IMR-90 (cell line): ENCODE measurements at regions not wholly inside any gene's neighbourhood (a gene's known extent, or its start where the extent isn't known, plus 50 kb on each side); places are given as distances from the start of the nearest gene placed in this dataset.

ENCODE experiments used
- ATAC-seq: fragments of 200-7000 bp; cut with Tn5 transposase; 2 replicates; pipeline ENCODE4 v1.9.1; 2020; ENCODE audit warnings: low read depth, mild to moderate bottlenecking, moderate library complexity
- BruUV-seq: library from RNA; stranded (reverse); fragments of 400-500 nt; replicated peaks from 2 replicates; lab custom pipeline; 2021; lab: Mats Ljungman, UMichigan
- CTCF ChIA-PET: fragments of 300-600 bp; formaldehyde crosslinking; extraction: SDS; loops from one replicate; lab custom pipeline; 2021; ENCODE audit warnings: antibody characterized with exemption; lab: Yijun Ruan, JAX
- POLR2A ChIA-PET: fragments of 300-600 bp; sonication (Branson Sonifier 250); formaldehyde crosslinking; loops from one replicate; lab custom pipeline; 2022; ENCODE audit warnings: antibody characterized with exemption; ENCODE audit not compliant: unreplicated experiment; lab: Charles Lee
- DNase-seq: peaks from one replicate; pipeline ENCODE4 v3.0.0; 2013
- H2AFZ ChIP-seq: replicated peaks from 2 replicates; pipeline ENCODE3; 2013; ENCODE audit warnings: low read length, mild to moderate bottlenecking; ENCODE audit not compliant: poor library complexity
- H2AK5ac ChIP-seq: 2 replicates; pipeline ENCODE4 v1.6.1; 2013; ENCODE audit warnings: low read depth, low read length, inconsistent platforms
- H2AK9ac ChIP-seq: replicated peaks from 2 replicates; pipeline ENCODE3; 2013; ENCODE audit warnings: mild to moderate bottlenecking, low read depth, low read length, moderate library complexity; ENCODE audit not compliant: poor library complexity
- H2BK120ac ChIP-seq: 2 replicates; pipeline ENCODE4 v1.6.1; 2013; ENCODE audit warnings: low read depth, low read length, inconsistent platforms
- H2BK15ac ChIP-seq: 3 replicates; pipeline ENCODE4 v1.6.1; 2013; ENCODE audit warnings: low read depth, low read length, inconsistent platforms
- H2BK20ac ChIP-seq: 2 replicates; pipeline ENCODE4 v1.6.1; 2013; ENCODE audit warnings: low read depth, mild to moderate bottlenecking, inconsistent platforms, low read length, moderate library complexity
- H2BK5ac ChIP-seq: 2 replicates; pipeline ENCODE4 v1.6.1; 2013; ENCODE audit warnings: mild to moderate bottlenecking, low read depth, low read length, inconsistent platforms; ENCODE audit not compliant: poor library complexity, severe bottlenecking
- H3K14ac ChIP-seq: replicated peaks from 2 replicates; pipeline ENCODE4 v1.6.1; 2013; ENCODE audit warnings: low read depth, low read length, inconsistent platforms
- H3K18ac ChIP-seq: 2 replicates; pipeline ENCODE4 v1.6.1; 2013; ENCODE audit warnings: low read depth, low read length, control low read depth
- H3K23ac ChIP-seq: 2 replicates; pipeline ENCODE4 v1.6.1; 2013; ENCODE audit warnings: low read depth, low read length, inconsistent platforms
- H3K27ac ChIP-seq: 2 replicates; pipeline ENCODE4 v1.5.1; 2013; ENCODE audit warnings: mild to moderate bottlenecking, control low read depth, low read length; ENCODE audit not compliant: insufficient read depth
- H3K27me3 ChIP-seq: 2 replicates; pipeline ENCODE4 v1.6.1; 2013; ENCODE audit warnings: low read length; ENCODE audit not compliant: control insufficient read depth, insufficient read depth
- H3K36me3 ChIP-seq: 2 replicates; pipeline ENCODE4 v1.6.1; 2013; ENCODE audit warnings: low read length, mixed read lengths; ENCODE audit not compliant: control insufficient read depth, insufficient read depth
- H3K4ac ChIP-seq: 2 replicates; pipeline ENCODE4 v1.6.1; 2013; ENCODE audit warnings: low read depth, low read length, inconsistent platforms
- H3K4me1 ChIP-seq: 2 replicates; pipeline ENCODE4 v1.6.1; 2013; ENCODE audit warnings: low read length, mixed read lengths; ENCODE audit not compliant: control insufficient read depth, insufficient read depth
- H3K4me2 ChIP-seq: 2 replicates; pipeline ENCODE4 v1.6.1; 2013; ENCODE audit warnings: low read depth, mild to moderate bottlenecking, control low read depth, low read length, moderate library complexity
- H3K4me3 ChIP-seq: 2 replicates; pipeline ENCODE4 v1.5.1; 2013; ENCODE audit warnings: low read depth, mild to moderate bottlenecking, control low read depth, low read length, moderate library complexity; ENCODE audit not compliant: insufficient read depth
- H3K56ac ChIP-seq: 2 replicates; pipeline ENCODE4 v1.6.1; 2013; ENCODE audit warnings: low read length, inconsistent platforms; ENCODE audit not compliant: insufficient read depth; ENCODE audit errors: extremely low read depth
- H3K79me1 ChIP-seq, 2 experiments: 2 replicates each; pipeline ENCODE4 v1.6.1; 2013; ENCODE audit warnings: low read length in 2 of 2, inconsistent platforms in 1 of 2, low read depth in 1 of 2
- H3K9ac ChIP-seq: 2 replicates; pipeline ENCODE4 v1.6.1; 2013; ENCODE audit warnings: low read depth, low read length, control low read depth
- H3K9me1 ChIP-seq: 2 replicates; pipeline ENCODE4 v1.6.1; 2013; ENCODE audit warnings: low read length, inconsistent platforms; ENCODE audit not compliant: insufficient read depth
- H3K9me3 ChIP-seq: 2 replicates; pipeline ENCODE4 v1.6.1; 2013; ENCODE audit warnings: low read length; ENCODE audit not compliant: control insufficient read depth, insufficient read depth
- H4K20me1 ChIP-seq: 2 replicates; pipeline ENCODE4 v1.6.1; 2013; ENCODE audit warnings: low read length, inconsistent platforms; ENCODE audit not compliant: insufficient read depth
- H4K5ac ChIP-seq: 2 replicates; pipeline ENCODE4 v1.6.1; 2013; ENCODE audit warnings: mild to moderate bottlenecking, low read depth, low read length, control low read depth
- H4K8ac ChIP-seq, 2 experiments: 2 replicates each; pipeline ENCODE4 v1.6.1; 2013; ENCODE audit warnings: low read depth in 2 of 2, low read length in 2 of 2, control low read depth in 1 of 2, inconsistent platforms in 1 of 2
- H4K91ac ChIP-seq: 2 replicates; pipeline ENCODE4 v1.6.1; 2013; ENCODE audit warnings: low read depth, low read length, inconsistent platforms; ENCODE audit not compliant: insufficient read depth
- BHLHE40 ChIP-seq: fragments of 150-350 bp; IDR thresholded peaks from 2 replicates; pipeline ENCODE4 v1.6.1; 2016; ENCODE audit warnings: mild to moderate bottlenecking, low read depth, low read length
- CHD1 ChIP-seq: IDR thresholded peaks from 2 replicates; pipeline ENCODE4 v1.6.1; 2012; ENCODE audit warnings: low read depth, low read length, improper control_type of control experiment
- CTCF ChIP-seq: conservative IDR thresholded peaks from 2 replicates; pipeline ENCODE4 v1.5.1; 2012; ENCODE audit warnings: mild to moderate bottlenecking, low read depth, low read length, improper control_type of control experiment
- ELK1 ChIP-seq: fragments of 150-350 bp; IDR thresholded peaks from 2 replicates; pipeline ENCODE4 v1.6.1; 2016; ENCODE audit warnings: low read depth, mild to moderate bottlenecking, low read length, moderate library complexity, borderline replicate concordance
- FOS ChIP-seq: fragments of 150-350 bp; IDR thresholded peaks from 2 replicates; pipeline ENCODE4 v1.6.1; 2016; ENCODE audit warnings: low read depth, low read length
- MAFK ChIP-seq: IDR thresholded peaks from 2 replicates; pipeline ENCODE4 v1.6.1; 2012; ENCODE audit warnings: low read depth, low read length, improper control_type of control experiment
- MAZ ChIP-seq: IDR thresholded peaks from 2 replicates; pipeline ENCODE4 v1.6.1; 2012; ENCODE audit warnings: low read depth, mild to moderate bottlenecking, low read length, improper control_type of control experiment, moderate library complexity, borderline replicate concordance
- NFE2L2 ChIP-seq: fragments of 150-350 bp; IDR thresholded peaks from 2 replicates; pipeline ENCODE4 v1.6.1; 2016; ENCODE audit warnings: low read depth, mild to moderate bottlenecking, low read length
- POLR2A ChIP-seq: IDR thresholded peaks from 2 replicates; pipeline ENCODE4 v1.6.1; 2012; ENCODE audit warnings: mild to moderate bottlenecking, low read depth, low read length
- RAD21 ChIP-seq: IDR thresholded peaks from 2 replicates; pipeline ENCODE4 v1.6.1; 2012; ENCODE audit warnings: low read length, improper control_type of control experiment
- RFX5 ChIP-seq: IDR thresholded peaks from 2 replicates; pipeline ENCODE4 v1.8.0; 2012; ENCODE audit warnings: low read depth, mild to moderate bottlenecking, low read length, moderate library complexity
- USF2 ChIP-seq: fragments of 150-350 bp; IDR thresholded peaks from 2 replicates; pipeline ENCODE4 v1.6.1; 2017; ENCODE audit warnings: mild to moderate bottlenecking, antibody characterized with exemption, low read length, low read depth
- WGBS, 2 experiments: methylation state at CpG; one replicate each; pipeline versions ENCODE4 v1.1.5 to v1.1.7; 2013; ENCODE audit warnings: missing lambda C conversion rate in 2 of 2; ENCODE audit not compliant: insufficient read length in 1 of 2; ENCODE audit errors: extremely low coverage in 2 of 2; 5-methylcytosine and 5-hydroxymethylcytosine counted together
- dilution Hi-C: fragments of 300-500 bp; cut with HindIII; formaldehyde crosslinking; loops from one replicate; pipeline ENCODE4 v1.14.3; 2018; ENCODE audit warnings: low sequenced_read_pairs; ENCODE audit not compliant: unreplicated experiment
- in situ Hi-C: fragments of 300-500 bp; cut with MboI; formaldehyde crosslinking; loops from 3 replicates; pipeline ENCODE4 v1.14.3; 2019; ENCODE audit warnings: low sequenced_read_pairs, inconsistent platforms, mixed read lengths
- intact Hi-C: fragments of 100-400 bp; cut with micrococcal nuclease; formaldehyde crosslinking; loops from 2 replicates; pipeline ENCODE4 v1.10.0; 2022

GRCh38 chr16:9160551-9160911 lies 69.1 kb downstream of the HAPSTR1 start:
- DNase-seq: no peak
- no peak for ATAC-seq
- H3K79me1 ChIP-seq: no peaks in the 10 kb centered on the region
- H3K4me1 ChIP-seq: no peaks in the 10 kb centered on the region
- no peak overlapping the region for H2AK9ac ChIP-seq
- H3K4me2 ChIP-seq: no peak overlapping the region
- no peak overlapping the region for H4K91ac ChIP-seq
- no peak overlapping the region for H2BK20ac ChIP-seq
- no peak overlapping the region for H3K9ac ChIP-seq
- no peak overlapping the region for H3K14ac ChIP-seq
- no peaks in the 10 kb centered on the region for H4K20me1 ChIP-seq
- WGBS, 2 experiments: 73% methylated on average over 5 of the region's 13 CpGs; no CpG with 5 or more reads in 1 of the 2 experiments
- BruUV-seq: no TSS peak
- H3K9me3 ChIP-seq: no peaks in the 10 kb centered on the region
- in situ Hi-C loops (loop anchor here (10.0 to 25.0 kb wide), 2 partner anchors 1027 to 1344 kb away; partner anchors contain the start of gene GRIN2A), intact Hi-C loops (loop anchor here (1.0 to 2.0 kb wide), 3 partner anchors 1020 to 1577 kb away; no protein-coding TSS in a partner anchor), dilution Hi-C loops (no loop called here)
- H4K8ac ChIP-seq: no peak overlapping the region
- no peak overlapping the region for H2BK5ac ChIP-seq
- no peak overlapping the region for H2BK15ac ChIP-seq
- no peak overlapping the region for H3K56ac ChIP-seq
- no peak overlapping the region for H3K18ac ChIP-seq
- H3K27me3 ChIP-seq: no peaks in the 10 kb centered on the region; the same call in 1 of the 2 replicates
- CTCF ChIA-PET: interaction anchor here (0.6 kb wide), 1 partner anchor 773 kb away, joined by 3 read pairs; no protein-coding TSS in a partner anchor
- H3K4me3 ChIP-seq: no peak overlapping the region
- POLR2A ChIA-PET: no interaction called here
- no peak overlapping the region for H2AK5ac ChIP-seq
- H3K23ac ChIP-seq: no peak overlapping the region
- H3K4ac ChIP-seq: no peak overlapping the region
- H4K5ac ChIP-seq: no peak overlapping the region
- H2AFZ ChIP-seq: no peak overlapping the region
- H2BK120ac ChIP-seq: no peak overlapping the region
- TF ChIP-seq CTCF: no peak
- no peak for TF ChIP-seq CHD1
- TF ChIP-seq POLR2A: no peak
- TF ChIP-seq NFE2L2: no peak
- no peak for TF ChIP-seq MAZ
- no peak for TF ChIP-seq USF2
- no peak for TF ChIP-seq RFX5
- TF ChIP-seq BHLHE40: no peak
- no peak for TF ChIP-seq FOS
- no peak for TF ChIP-seq MAFK
- no peak for TF ChIP-seq RAD21
- no peak for TF ChIP-seq ELK1
- no peak overlapping the region for H3K27ac ChIP-seq
- H3K9me1 ChIP-seq: no peaks in the 10 kb centered on the region
- H3K36me3 ChIP-seq: no peaks in the 10 kb centered on the region
